MM.1S (cell line): ENCODE measurements at regions not wholly inside any gene's neighbourhood (a gene's known extent, or its start where the extent isn't known, plus 50 kb on each side); places are given as distances from the start of the nearest gene placed in this dataset.

ENCODE experiments used
- EZH2 ChIP-seq: fragments of 300-600 bp; sonication (generic); optimal IDR thresholded peaks from 2 replicates; pipeline ENCODE3; 2017; ENCODE audit warnings: low read depth, mild to moderate bottlenecking, antibody characterized with exemption, low read length, mixed read lengths
- EZH2phosphoT487 ChIP-seq: fragments of 300-600 bp; sonication (generic); IDR thresholded peaks from 2 replicates; pipeline ENCODE4 v1.6.1; 2018; ENCODE audit warnings: antibody characterized with exemption, low read length
- TF ChIP-seq, protein P1 (sequence below): fragments of 300-600 bp; sonication (generic); IDR thresholded peaks from 2 replicates; pipeline ENCODE4 v1.5.1; 2016; ENCODE audit warnings: antibody characterized with exemption, low read length, mixed read lengths

DNA sequence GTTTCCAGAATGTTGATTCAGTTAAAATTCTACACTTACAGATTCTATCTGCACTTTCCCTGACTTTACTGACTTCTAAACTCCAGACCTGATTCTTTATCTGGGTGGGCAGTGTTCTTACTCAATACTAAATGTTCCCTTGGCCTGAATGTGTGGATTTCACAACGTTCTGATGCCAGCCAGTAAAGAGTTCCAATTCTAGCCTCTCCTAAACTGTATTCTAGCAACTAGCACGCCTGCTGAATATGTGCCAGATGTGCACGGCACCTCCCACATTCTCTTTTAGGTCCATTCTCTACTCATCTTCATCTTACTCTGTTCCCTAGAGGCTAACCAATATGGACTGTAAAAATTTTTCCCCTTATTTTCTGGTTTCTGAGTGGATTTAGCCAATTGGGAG, 479.5 kb upstream of the AGTR1 start:
- TF ChIP-seq, protein P1, sequence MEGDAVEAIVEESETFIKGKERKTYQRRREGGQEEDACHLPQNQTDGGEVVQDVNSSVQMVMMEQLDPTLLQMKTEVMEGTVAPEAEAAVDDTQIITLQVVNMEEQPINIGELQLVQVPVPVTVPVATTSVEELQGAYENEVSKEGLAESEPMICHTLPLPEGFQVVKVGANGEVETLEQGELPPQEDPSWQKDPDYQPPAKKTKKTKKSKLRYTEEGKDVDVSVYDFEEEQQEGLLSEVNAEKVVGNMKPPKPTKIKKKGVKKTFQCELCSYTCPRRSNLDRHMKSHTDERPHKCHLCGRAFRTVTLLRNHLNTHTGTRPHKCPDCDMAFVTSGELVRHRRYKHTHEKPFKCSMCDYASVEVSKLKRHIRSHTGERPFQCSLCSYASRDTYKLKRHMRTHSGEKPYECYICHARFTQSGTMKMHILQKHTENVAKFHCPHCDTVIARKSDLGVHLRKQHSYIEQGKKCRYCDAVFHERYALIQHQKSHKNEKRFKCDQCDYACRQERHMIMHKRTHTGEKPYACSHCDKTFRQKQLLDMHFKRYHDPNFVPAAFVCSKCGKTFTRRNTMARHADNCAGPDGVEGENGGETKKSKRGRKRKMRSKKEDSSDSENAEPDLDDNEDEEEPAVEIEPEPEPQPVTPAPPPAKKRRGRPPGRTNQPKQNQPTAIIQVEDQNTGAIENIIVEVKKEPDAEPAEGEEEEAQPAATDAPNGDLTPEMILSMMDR = no peak
- TF ChIP-seq EZH2 (no peak), EZH2phosphoT487 (no peak)
